Cardiac fibroblast (primary cell): ENCODE measurements at regions not wholly inside any gene's neighbourhood (a gene's known extent, or its start where the extent isn't known, plus 50 kb on each side); places are given as distances from the start of the nearest gene placed in this dataset.

Experiments used
- DNase-seq, 2 donors: peaks; one replicate each; pipeline versions ENCODE4 v3.0.0 to v3.0.0-alpha.2; 2010; ENCODE audit warnings: low read depth in 2 of 2
- H3K4me3 ChIP-seq, 2 donors: replicated peaks in 1 of 2; 1 replicate in 1 of 2; 2 replicates in 1 of 2; pipeline ENCODE4 v1.5.1; 2011; ENCODE audit warnings: low read depth in 2 of 2, low read length in 2 of 2, mild to moderate bottlenecking in 2 of 2, moderate library complexity in 1 of 2
- CTCF ChIP-seq: IDR thresholded peaks from one replicate; pipeline ENCODE4 v1.5.1; 2011; ENCODE audit warnings: low read depth, mild to moderate bottlenecking, low read length, inconsistent platforms

GRCh38 chr12:114206525-114206924, 199.4 kb downstream of the TBX5 start:
- H3K4me3 ChIP-seq: no peak overlapping the region
- no peak for TF ChIP-seq CTCF
- no peak for DNase-seq

- no peak for DNase-seq
- H3K4me3 ChIP-seq: no peak overlapping the region
- TF ChIP-seq CTCF: no peak
These were observed 204.2 kb downstream of the TBX5 start for GRCh38 chr12:114201794-114202193.

GRCh38 chr12:114194956-114195355, 211.0 kb downstream of the TBX5 start:
- H3K4me3 ChIP-seq: no peak overlapping the region
- no peak for DNase-seq
- no peak for TF ChIP-seq CTCF

- no peak for TF ChIP-seq CTCF
- no peak overlapping the region for H3K4me3 ChIP-seq
- DNase-seq: no peak
These were observed 211.9 kb downstream of the TBX5 start for GRCh38 chr12:114194066-114194465.

- no peak for TF ChIP-seq CTCF
- no peak for DNase-seq
- H3K4me3 ChIP-seq: no peak overlapping the region
These were observed 212.5 kb downstream of the TBX5 start for GRCh38 chr12:114193474-114193873.

- DNase-seq: no peak
- H3K4me3 ChIP-seq: no peak overlapping the region
- TF ChIP-seq CTCF: no peak
These were observed 213.4 kb downstream of the TBX5 start for GRCh38 chr12:114192549-114192948.

GRCh38 chr12:114192013-114192412, 213.9 kb downstream of the TBX5 start:
- no peak for DNase-seq
- H3K4me3 ChIP-seq: no peak overlapping the region
- no peak for TF ChIP-seq CTCF
